GM06990 (cell line): ENCODE measurements at regions not wholly inside any gene's neighbourhood (a gene's known extent, or its start where the extent isn't known, plus 50 kb on each side); places are given as distances from the start of the nearest gene placed in this dataset.
"Not testable (repeated sequence)": the region's sequence is repeated elsewhere in the genome, so short reads cannot be mapped to it uniquely, and the experiment has no call there.

Experiments
- DNase-seq: peaks from one replicate; pipeline ENCODE4 v3.0.0-alpha.2; 2011; ENCODE audit not compliant: insufficient read length; ENCODE audit errors: extremely low read depth
- H3K27me3 ChIP-seq: replicated peaks from 2 replicates; pipeline ENCODE4 v1.6.0; 2011; ENCODE audit warnings: low read length; ENCODE audit not compliant: control insufficient read depth, insufficient read depth
- H3K36me3 ChIP-seq: 2 replicates; pipeline ENCODE4 v1.5.1; 2011; ENCODE audit warnings: low read length; ENCODE audit not compliant: control insufficient read depth, insufficient read depth
- H3K4me3 ChIP-seq: replicated peaks from 2 replicates; pipeline ENCODE4 v1.5.1; 2011; ENCODE audit warnings: low read depth, mild to moderate bottlenecking, control low read depth, low read length
- CTCF ChIP-seq: IDR thresholded peaks from 2 replicates; pipeline ENCODE4 v1.5.1; 2011; ENCODE audit warnings: low read length, control low read depth, mild to moderate bottlenecking, inconsistent platforms; ENCODE audit not compliant: insufficient read depth, poor library complexity, severe bottlenecking

- H3K4me3 ChIP-seq: no peak overlapping the region
- TF ChIP-seq CTCF: peak; percentile 64
- no peak for DNase-seq
- H3K27me3 ChIP-seq: no peaks in the 10 kb centered on the region
- H3K36me3 ChIP-seq: no peaks in the 10 kb centered on the region
These were observed 642.2 kb downstream of the SH2D4B start for GRCh38 chr10:81179805-81180452.

GRCh38 chr10:81182296-81182695 lies 644.6 kb downstream of the SH2D4B start:
- TF ChIP-seq CTCF: no peak
- no peak overlapping the region for H3K4me3 ChIP-seq
- no peak for DNase-seq

GRCh38 chr10:81192221-81192788 lies 654.6 kb downstream of the SH2D4B start:
- no peaks in the 10 kb centered on the region for H3K27me3 ChIP-seq
- DNase-seq: no peak
- no peaks in the 10 kb centered on the region for H3K36me3 ChIP-seq
- TF ChIP-seq CTCF: no peak
- no peak overlapping the region for H3K4me3 ChIP-seq

More at GRCh38 chr10:81182296-81182695, 644.6 kb downstream of the SH2D4B start:
- Histone ChIP-seq H3K36me3 (no peaks in the 10 kb centered on the region), H3K27me3 (no peaks in the 10 kb centered on the region)

GRCh38 chr10:81200801-81201200 lies 663.1 kb downstream of the SH2D4B start:
- no peak for DNase-seq
- no peak overlapping the region for H3K4me3 ChIP-seq
- H3K27me3 ChIP-seq: no peaks in the 10 kb centered on the region
- H3K36me3 ChIP-seq: no peaks in the 10 kb centered on the region
- no peak for TF ChIP-seq CTCF

GRCh38 chr10:81207359-81207758 lies 667.6 kb upstream of the NRG3 start:
- not testable (repeated sequence) for DNase-seq, H3K27me3 ChIP-seq, H3K36me3 ChIP-seq, H3K4me3 ChIP-seq

- Histone ChIP-seq H3K36me3 (no peaks in the 10 kb centered on the region), H3K27me3 (no peaks in the 10 kb centered on the region), H3K4me3 (no peak overlapping the region)
- no peak for DNase-seq
- TF ChIP-seq CTCF: no peak
These were observed 661.6 kb upstream of the NRG3 start for GRCh38 chr10:81213370-81213769.
